GM10248 (cell line): ENCODE measurements at regions not wholly inside any gene's neighbourhood (a gene's known extent, or its start where the extent isn't known, plus 50 kb on each side); places are given as distances from the start of the nearest gene placed in this dataset.

ENCODE experiments used
- CTCF ChIA-PET: fragments of 300-600 bp; sonication (Branson Sonifier 250); formaldehyde crosslinking; extraction: SDS; loops from one replicate; lab custom pipeline; 2021; ENCODE audit warnings: antibody characterized with exemption; lab: Yijun Ruan, JAX
- POLR2A ChIA-PET: fragments of 350-650 bp; sonication (Branson Sonifier 250); formaldehyde crosslinking; extraction: SDS; loops from one replicate; lab custom pipeline; 2020; ENCODE audit warnings: antibody characterized with exemption; lab: Yijun Ruan, JAX
- DNase-seq: peaks from one replicate; pipeline ENCODE4 v3.0.0; 2012; ENCODE audit errors: extremely low spot score
- CTCF ChIP-seq: IDR thresholded peaks from 2 replicates; pipeline ENCODE4 v1.5.1; 2012; ENCODE audit warnings: mild to moderate bottlenecking, low read depth; ENCODE audit errors: extremely low read depth, missing control alignments, control extremely low read depth

GRCh38 chr16:79757163-79757562 lies 156.6 kb upstream of the MAF start:
- no peak for DNase-seq
- ChIA-PET CTCF (interaction anchor here (1.2 kb wide), 1 partner anchor 86 kb away, joined by 3 read pairs; no protein-coding TSS in a partner anchor), POLR2A (no interaction called here)
- TF ChIP-seq CTCF: no peak

GRCh38 chr16:79756571-79756970 lies 156.0 kb upstream of the MAF start:
- ChIA-PET POLR2A (no interaction called here), CTCF (no interaction called here)
- no peak for TF ChIP-seq CTCF
- DNase-seq: no peak

- no peak for TF ChIP-seq CTCF
- no peak for DNase-seq
- ChIA-PET POLR2A (no interaction called here), CTCF (no interaction called here)
Measured at GRCh38 chr16:79754501-79754900, 154.0 kb upstream of the MAF start.

GRCh38 chr16:79754081-79754480 lies 153.5 kb upstream of the MAF start:
- no peak for TF ChIP-seq CTCF
- POLR2A ChIA-PET: no interaction called here
- CTCF ChIA-PET: interaction anchor here (1.7 kb wide), 1 partner anchor 13 kb away, joined by 5 read pairs; no protein-coding TSS in a partner anchor

GRCh38 chr16:79753286-79753685 lies 152.7 kb upstream of the MAF start:
- CTCF ChIA-PET: interaction anchor here (1.5 to 1.7 kb wide), 2 partner anchors 13 to 14 kb away, joined by 3 to 5 read pairs; no protein-coding TSS in a partner anchor
- POLR2A ChIA-PET: no interaction called here
- TF ChIP-seq CTCF: no peak
- no peak for DNase-seq

More at GRCh38 chr16:79754081-79754480, 153.5 kb upstream of the MAF start:
- DNase-seq: no peak

GRCh38 chr16:79752396-79752795 lies 151.9 kb upstream of the MAF start:
- ChIA-PET POLR2A (no interaction called here), CTCF (interaction anchor here (1.5 to 1.7 kb wide), 2 partner anchors 12 to 15 kb away, joined by 3 to 5 read pairs; no protein-coding TSS in a partner anchor)
- DNase-seq: no peak
- no peak for TF ChIP-seq CTCF
